ENCODE measurements at regions not wholly inside any gene's neighbourhood (a gene's known extent, or its start where the extent isn't known, plus 50 kb on each side); places are given as distances from the start of the nearest gene placed in this dataset.
"Not testable (repeated sequence)": the region's sequence is repeated elsewhere in the genome, so short reads cannot be mapped to it uniquely, and the experiment has no call there.

GRCh38 chr2:113355339-113356015, 76.8 kb upstream of the PAX8 start:
- H3K27ac Mint-ChIP-seq, H3K4me3 Mint-ChIP-seq, DNase-seq: not testable (repeated sequence)

GRCh38 chr2:113351375-113352355, 72.9 kb upstream of the PAX8 start:
- H3K36me3 Mint-ChIP-seq: no peaks in the 10 kb centered on the region
- H3K27ac Mint-ChIP-seq: no peak overlapping the region
- H3K9me3 Mint-ChIP-seq: no peaks in the 10 kb centered on the region
- H3K4me3 Mint-ChIP-seq: no peak overlapping the region
- no peaks in the 10 kb centered on the region for H3K4me1 Mint-ChIP-seq
- no peaks in the 10 kb centered on the region for H3K27me3 Mint-ChIP-seq
- DNase-seq: no peak

More at GRCh38 chr2:113355339-113356015, 76.8 kb upstream of the PAX8 start:
- H3K27me3 Mint-ChIP-seq, H3K36me3 Mint-ChIP-seq, H3K9me3 Mint-ChIP-seq: not testable (repeated sequence)
- H3K4me1 Mint-ChIP-seq: peaks cover 12% of the 10 kb centered on the region

- H3K27ac Mint-ChIP-seq, H3K36me3 Mint-ChIP-seq, DNase-seq, H3K9me3 Mint-ChIP-seq, H3K4me3 Mint-ChIP-seq: not testable (repeated sequence)
- Mint-ChIP-seq H3K4me1 (peaks cover 10% of the 10 kb centered on the region), H3K27me3 (peaks cover 16% of the 10 kb centered on the region)
These were observed 65.1 kb upstream of the PAX8 start for GRCh38 chr2:113343800-113344199.

- Mint-ChIP-seq H3K4me3 (no peak overlapping the region), H3K9me3 (no peaks in the 10 kb centered on the region), H3K36me3 (no peaks in the 10 kb centered on the region), H3K4me1 (peaks cover 10% of the 10 kb centered on the region), H3K27ac (no peak overlapping the region), H3K27me3 (peaks cover 16% of the 10 kb centered on the region)
- no peak for DNase-seq
These were observed 63.9 kb upstream of the PAX8 start for GRCh38 chr2:113342650-113343049.

GRCh38 chr2:113341870-113342253, 63.1 kb upstream of the PAX8 start:
- DNase-seq, H3K4me3 Mint-ChIP-seq, H3K9me3 Mint-ChIP-seq, H3K27ac Mint-ChIP-seq, H3K36me3 Mint-ChIP-seq: not testable (repeated sequence)
- H3K27me3 Mint-ChIP-seq: peaks cover 16% of the 10 kb centered on the region
- peaks cover 10% of the 10 kb centered on the region for H3K4me1 Mint-ChIP-seq

- Mint-ChIP-seq H3K9me3 (no peaks in the 10 kb centered on the region), H3K36me3 (no peaks in the 10 kb centered on the region), H3K4me3 (no peak overlapping the region), H3K27me3 (peaks cover 16% of the 10 kb centered on the region), H3K4me1 (peaks cover 10% of the 10 kb centered on the region), H3K27ac (no peak overlapping the region)
- DNase-seq: no peak
These were observed 62.6 kb upstream of the PAX8 start for GRCh38 chr2:113341191-113341869.

GRCh38 chr2:113337809-113338208, 59.1 kb upstream of the PAX8 start:
- Mint-ChIP-seq H3K27me3 (peaks cover 11% of the 10 kb centered on the region), H3K27ac (no peak overlapping the region), H3K4me1 (peaks cover 4% of the 10 kb centered on the region), H3K9me3 (no peaks in the 10 kb centered on the region), H3K4me3 (no peak overlapping the region), H3K36me3 (no peaks in the 10 kb centered on the region)
- DNase-seq: no peak

- not testable (repeated sequence) for DNase-seq, H3K27ac Mint-ChIP-seq, H3K36me3 Mint-ChIP-seq, H3K4me3 Mint-ChIP-seq, H3K27me3 Mint-ChIP-seq, H3K9me3 Mint-ChIP-seq, H3K4me1 Mint-ChIP-seq
These were observed 57.3 kb upstream of the PAX8 start for GRCh38 chr2:113336040-113336439.

- no peaks in the 10 kb centered on the region for H3K9me3 Mint-ChIP-seq
- DNase-seq: no peak
- H3K27me3 Mint-ChIP-seq: no peaks in the 10 kb centered on the region
- H3K4me1 Mint-ChIP-seq: no peaks in the 10 kb centered on the region
- no peak overlapping the region for H3K27ac Mint-ChIP-seq
- H3K36me3 Mint-ChIP-seq: no peaks in the 10 kb centered on the region
- H3K4me3 Mint-ChIP-seq: no peak overlapping the region
These were observed 55.4 kb upstream of the PAX8 start for GRCh38 chr2:113334147-113334546.

- not testable (repeated sequence) for H3K27ac Mint-ChIP-seq, H3K4me1 Mint-ChIP-seq, DNase-seq, H3K4me3 Mint-ChIP-seq, H3K9me3 Mint-ChIP-seq, H3K27me3 Mint-ChIP-seq, H3K36me3 Mint-ChIP-seq
These were observed 55.0 kb upstream of the PAX8 start for GRCh38 chr2:113333735-113334134.

GRCh38 chr2:113330060-113330767, 51.5 kb upstream of the PAX8 start:
- not testable (repeated sequence) for H3K36me3 Mint-ChIP-seq

GRCh38 chr2:113328973-113329372, 50.3 kb upstream of the PAX8 start:
- peaks cover 14% of the 10 kb centered on the region for H3K4me1 Mint-ChIP-seq
- not testable (repeated sequence) for H3K27ac Mint-ChIP-seq, H3K4me3 Mint-ChIP-seq, H3K9me3 Mint-ChIP-seq, H3K36me3 Mint-ChIP-seq, DNase-seq
- peaks cover 12% of the 10 kb centered on the region for H3K27me3 Mint-ChIP-seq

More at GRCh38 chr2:113330060-113330767, 51.5 kb upstream of the PAX8 start:
- not testable (repeated sequence) for H3K27ac Mint-ChIP-seq, H3K9me3 Mint-ChIP-seq, H3K4me1 Mint-ChIP-seq, H3K27me3 Mint-ChIP-seq, DNase-seq, H3K4me3 Mint-ChIP-seq

- peaks cover 12% of the 10 kb centered on the region for H3K27me3 Mint-ChIP-seq
- H3K36me3 Mint-ChIP-seq, H3K27ac Mint-ChIP-seq, H3K4me3 Mint-ChIP-seq, DNase-seq, H3K9me3 Mint-ChIP-seq: not testable (repeated sequence)
- H3K4me1 Mint-ChIP-seq: peaks cover 14% of the 10 kb centered on the region
These were observed 49.9 kb upstream of the PAX8 start for GRCh38 chr2:113328572-113328971.

All from activated naive CD8-positive, alpha-beta T cell treated with anti-CD3 and anti-CD28 coated beads for 36 hours (primary cell).